SK-N-MC (cell line): ENCODE measurements at regions not wholly inside any gene's neighbourhood (a gene's known extent, or its start where the extent isn't known, plus 50 kb on each side); places are given as distances from the start of the nearest gene placed in this dataset.

Experiments
- DNase-seq: peaks from one replicate; pipeline ENCODE4 v3.0.0-alpha.2; 2011; ENCODE audit warnings: low read depth, low spot score
- H3K27ac ChIP-seq: fragments of 200-600 bp; sonication (generic); 2 replicates; pipeline ENCODE4 v1.5.1; 2016; ENCODE audit warnings: mixed run types
- H3K36me3 ChIP-seq: fragments of 200-600 bp; sonication (generic); 2 replicates; pipeline ENCODE4 v1.6.1; 2017; ENCODE audit warnings: antibody characterized with exemption, low read length, mixed read lengths; ENCODE audit not compliant: insufficient read depth
- H3K4me3 ChIP-seq: fragments of 200-600 bp; sonication (generic); 2 replicates; pipeline ENCODE4 v1.5.1; 2016
- H3K9ac ChIP-seq: fragments of 200-600 bp; sonication (generic); 2 replicates; pipeline ENCODE4 v1.8.0; 2017; ENCODE audit warnings: mixed run types, mixed read lengths; ENCODE audit not compliant: insufficient read length
- H3K9me3 ChIP-seq: fragments of 200-600 bp; sonication (generic); 2 replicates; pipeline ENCODE4 v1.6.1; 2017; ENCODE audit warnings: low read depth, mild to moderate bottlenecking, antibody characterized with exemption, low read length, moderate library complexity, mixed read lengths
- EZH2 ChIP-seq: fragments of 200-600 bp; sonication (generic); IDR thresholded peaks from one replicate; pipeline ENCODE4 v1.6.1; 2017; ENCODE audit warnings: antibody characterized with exemption
- FOXP2 ChIP-seq: optimal IDR thresholded peaks from 2 replicates; pipeline ENCODE3; 2011; ENCODE audit warnings: mild to moderate bottlenecking, moderate library complexity; ENCODE audit not compliant: insufficient read depth; ENCODE audit errors: extremely low read length, control extremely low read depth
- POLR2AphosphoS5 ChIP-seq: IDR thresholded peaks from 2 replicates; pipeline ENCODE4 v1.6.1; 2012; ENCODE audit warnings: mild to moderate bottlenecking, low read depth, low read length, borderline replicate concordance

- Histone ChIP-seq H3K9me3 (no peaks in the 10 kb centered on the region), H3K9ac (no peak overlapping the region), H3K27ac (no peak overlapping the region), H3K4me3 (no peak overlapping the region), H3K36me3 (no peaks in the 10 kb centered on the region)
- TF ChIP-seq POLR2AphosphoS5 (no peak), EZH2 (no peak), FOXP2 (no peak)
- DNase-seq = no peak
These were observed 439.8 kb downstream of the SH3GL2 start for GRCh38 chr9:18018661-18019060.

GRCh38 chr9:18020121-18020745 is 441.4 kb downstream of the SH3GL2 start:
- no peak overlapping the region for H3K27ac ChIP-seq
- H3K9ac ChIP-seq = no peak overlapping the region
- no peak for DNase-seq
- H3K9me3 ChIP-seq = no peaks in the 10 kb centered on the region
- no peak overlapping the region for H3K4me3 ChIP-seq
- TF ChIP-seq EZH2 (no peak), FOXP2 (no peak), POLR2AphosphoS5 (no peak)
- H3K36me3 ChIP-seq = no peaks in the 10 kb centered on the region

GRCh38 chr9:18022642-18023041 is 443.8 kb downstream of the SH3GL2 start:
- TF ChIP-seq FOXP2 = no peak
- no peak for TF ChIP-seq EZH2
- TF ChIP-seq POLR2AphosphoS5 = no peak
- no peak overlapping the region for H3K9ac ChIP-seq
- H3K4me3 ChIP-seq = no peak overlapping the region
- H3K36me3 ChIP-seq = no peaks in the 10 kb centered on the region
- H3K27ac ChIP-seq = no peak overlapping the region
- H3K9me3 ChIP-seq = no peaks in the 10 kb centered on the region
- DNase-seq = no peak

DNA sequence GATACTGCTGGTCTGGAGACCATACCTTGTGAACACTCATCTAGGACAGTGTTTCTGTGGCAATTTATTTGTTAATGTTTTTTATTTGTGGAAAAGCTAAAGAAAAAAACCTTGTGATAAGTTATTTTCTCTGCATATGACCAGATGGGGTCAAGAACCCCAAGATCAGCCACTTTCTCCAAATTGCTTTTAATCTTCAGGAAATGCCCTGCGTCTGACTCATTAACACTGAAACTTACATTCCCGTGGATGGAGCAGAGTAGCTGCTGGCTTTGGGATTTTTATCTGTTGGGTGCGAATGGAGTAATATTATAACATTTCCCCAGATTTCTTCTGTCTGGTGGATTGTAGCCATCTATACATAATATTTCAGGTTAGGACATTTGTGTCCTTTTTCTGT is 444.5 kb downstream of the SH3GL2 start:
- DNase-seq = no peak

GRCh38 chr9:18032636-18033035 is 441.3 kb upstream of the ADAMTSL1 start:
- DNase-seq = no peak
- Histone ChIP-seq H3K4me3 (no peak overlapping the region), H3K27ac (no peak overlapping the region), H3K36me3 (no peaks in the 10 kb centered on the region), H3K9me3 (no peaks in the 10 kb centered on the region), H3K9ac (no peak overlapping the region)
- no peak for TF ChIP-seq EZH2

More for the DNA sequence above, 444.5 kb downstream of the SH3GL2 start:
- Histone ChIP-seq H3K27ac (no peak overlapping the region), H3K36me3 (no peaks in the 10 kb centered on the region), H3K9ac (no peak overlapping the region), H3K4me3 (no peak overlapping the region), H3K9me3 (no peaks in the 10 kb centered on the region)
- no peak for TF ChIP-seq POLR2AphosphoS5
- no peak for TF ChIP-seq EZH2
- TF ChIP-seq FOXP2 = no peak

GRCh38 chr9:18036422-18037187 is 437.3 kb upstream of the ADAMTSL1 start:
- TF ChIP-seq POLR2AphosphoS5 (no peak), FOXP2 (no peak), EZH2 (no peak)
- Histone ChIP-seq H3K27ac (no peak overlapping the region), H3K9ac (no peak overlapping the region), H3K9me3 (no peaks in the 10 kb centered on the region), H3K36me3 (no peaks in the 10 kb centered on the region), H3K4me3 (no peak overlapping the region)
- DNase-seq = no peak

DNA sequence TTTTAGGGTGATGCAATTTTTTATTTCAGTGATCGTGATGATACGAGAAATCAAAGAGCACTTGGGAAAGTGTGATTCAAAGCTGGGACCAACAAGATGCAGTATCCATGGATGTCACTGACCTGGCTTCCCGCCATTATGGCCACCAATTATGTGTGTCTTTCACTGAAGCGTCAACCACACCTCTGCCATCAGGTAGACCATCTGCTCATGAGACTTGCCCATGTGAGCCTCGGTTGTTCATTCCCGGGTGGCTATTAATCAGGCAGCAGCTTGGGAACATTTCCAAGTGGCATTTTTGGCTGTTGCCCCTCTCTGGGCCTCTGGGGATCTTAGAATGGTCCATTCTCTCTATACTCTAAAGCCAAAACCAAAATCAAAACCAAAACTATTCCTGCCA is 436.0 kb upstream of the ADAMTSL1 start:
- Histone ChIP-seq H3K9me3 (no peaks in the 10 kb centered on the region), H3K4me3 (no peak overlapping the region), H3K36me3 (no peaks in the 10 kb centered on the region), H3K9ac (no peak overlapping the region), H3K27ac (no peak overlapping the region)
- TF ChIP-seq EZH2 = no peak
- TF ChIP-seq FOXP2 = no peak
- TF ChIP-seq POLR2AphosphoS5 = no peak
- DNase-seq = no peak

DNA sequence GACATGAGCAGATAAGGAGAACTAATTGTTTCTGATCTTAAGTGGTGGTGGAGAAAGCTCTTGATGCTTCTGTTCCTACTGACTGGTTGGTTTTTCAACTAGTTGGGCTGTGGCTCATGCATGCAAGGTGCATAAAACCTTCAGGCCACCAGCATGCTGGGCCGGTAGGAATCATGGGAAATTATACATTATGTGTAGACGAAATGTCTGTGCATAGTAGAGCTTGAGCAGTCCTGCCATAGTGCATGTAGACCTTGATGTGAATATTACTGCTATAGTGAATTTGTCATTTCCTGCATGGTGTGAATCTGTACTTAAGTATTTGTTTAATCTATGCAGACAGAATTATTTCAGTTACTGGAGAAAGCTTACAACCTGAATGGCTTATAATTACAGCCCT is 433.6 kb upstream of the ADAMTSL1 start:
- Histone ChIP-seq H3K4me3 (no peak overlapping the region), H3K36me3 (no peaks in the 10 kb centered on the region), H3K9ac (no peak overlapping the region), H3K27ac (no peak overlapping the region), H3K9me3 (no peaks in the 10 kb centered on the region)
- DNase-seq = no peak
- TF ChIP-seq POLR2AphosphoS5 = no peak
- no peak for TF ChIP-seq FOXP2
- no peak for TF ChIP-seq EZH2

GRCh38 chr9:18043978-18044377 is 430.0 kb upstream of the ADAMTSL1 start:
- Histone ChIP-seq H3K27ac (no peak overlapping the region), H3K9me3 (no peaks in the 10 kb centered on the region), H3K9ac (no peak overlapping the region), H3K4me3 (no peak overlapping the region), H3K36me3 (no peaks in the 10 kb centered on the region)
- TF ChIP-seq POLR2AphosphoS5 (no peak), FOXP2 (no peak), EZH2 (no peak)
- DNase-seq = no peak
